Hematopoietic multipotent progenitor cell (in vitro differentiated cells): ENCODE measurements at regions not wholly inside any gene's neighbourhood (a gene's known extent, or its start where the extent isn't known, plus 50 kb on each side); places are given as distances from the start of the nearest gene placed in this dataset.

Source experiments
- DNase-seq, 3 donors: peaks; one replicate each; pipeline ENCODE4 v3.0.0-alpha.2; 2011 to 2015; ENCODE audit warnings: low read depth in 2 of 3, low spot score in 2 of 3

- no peak for DNase-seq
Measured at GRCh38 chr3:45329761-45330305, 58.5 kb upstream of the LARS2 start.

- peak in 2 of 3 donors; percentile 29 to 59 for DNase-seq
Measured at GRCh38 chr3:45330510-45331295, 57.7 kb upstream of the LARS2 start.

GRCh38 chr3:45332493-45332892 is 55.9 kb upstream of the LARS2 start:
- no peak for DNase-seq

- DNase-seq, result no peak
Measured at GRCh38 chr3:45332901-45333407, 55.4 kb upstream of the LARS2 start.

GRCh38 chr3:45333549-45333948 is 54.8 kb upstream of the LARS2 start:
- peak in 2 of 3 donors; percentile 19 to 45 for DNase-seq

- DNase-seq, result no peak
Measured at GRCh38 chr3:45337839-45338470, 50.4 kb upstream of the LARS2 start.
